Kidney capillary endothelial cell (primary cell): ENCODE measurements at regions not wholly inside any gene's neighbourhood (a gene's known extent, or its start where the extent isn't known, plus 50 kb on each side); places are given as distances from the start of the nearest gene placed in this dataset.

Source experiments
- DNase-seq: peaks from one replicate; pipeline ENCODE4 v3.0.0-alpha.2; 2018; ENCODE audit warnings: low spot score

GRCh38 chr2:238638100-238638981 lies 209.5 kb upstream of the TWIST2 start:
- no peak for DNase-seq

DNA sequence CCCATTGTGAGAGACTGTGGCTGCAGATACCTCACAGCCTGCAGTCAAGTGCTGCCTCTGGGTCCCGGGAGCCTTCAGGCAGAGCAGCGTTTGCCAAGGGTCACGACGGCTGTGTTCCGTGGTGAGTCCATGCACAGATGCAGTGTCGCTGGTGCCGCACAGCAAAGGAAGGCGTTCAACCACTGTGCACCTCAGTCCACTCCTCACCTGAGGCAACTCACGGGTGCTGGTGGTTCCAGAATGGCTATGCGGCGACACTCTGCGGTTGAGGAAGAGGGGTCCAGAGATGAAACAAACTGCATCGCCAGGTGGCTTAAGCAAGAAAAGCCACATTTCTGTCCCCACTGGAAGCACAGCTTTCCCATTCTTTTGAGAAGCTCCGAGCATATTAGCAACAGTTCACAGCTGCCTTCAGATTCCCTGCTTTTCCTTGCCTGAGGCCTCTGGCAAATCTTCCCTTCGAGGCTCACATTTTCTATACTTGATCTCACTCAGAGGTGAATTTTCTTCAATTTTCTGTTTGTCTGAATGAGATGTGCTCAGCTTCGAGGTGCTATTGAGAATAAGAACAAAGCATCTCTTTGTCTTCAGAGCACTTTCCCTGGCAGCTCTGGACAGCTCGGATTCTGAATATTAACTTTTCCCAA lies 208.8 kb upstream of the TWIST2 start:
- DNase-seq: no peak

DNA sequence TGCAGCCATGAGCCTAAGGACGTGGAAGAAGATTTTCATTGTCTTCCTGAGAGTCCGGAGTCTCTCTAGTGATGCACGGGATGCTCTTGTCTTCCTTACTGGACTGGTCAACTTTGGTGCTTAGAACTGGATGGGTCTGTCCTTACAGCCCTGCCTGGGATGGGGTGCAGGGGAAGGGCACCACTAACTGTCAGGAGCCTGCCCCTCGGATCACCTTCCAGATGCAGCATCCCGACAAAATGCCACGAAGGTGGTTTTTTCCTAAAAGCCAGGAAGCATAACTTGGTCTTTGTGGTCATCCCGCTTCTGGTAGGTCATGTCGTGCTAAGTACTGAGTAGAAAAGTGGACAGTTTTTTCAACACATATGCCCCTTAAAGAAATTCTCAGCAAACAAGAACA lies 207.4 kb upstream of the TWIST2 start:
- no peak for DNase-seq

GRCh38 chr2:238642973-238643372 lies 204.9 kb upstream of the TWIST2 start:
- DNase-seq: no peak

DNA sequence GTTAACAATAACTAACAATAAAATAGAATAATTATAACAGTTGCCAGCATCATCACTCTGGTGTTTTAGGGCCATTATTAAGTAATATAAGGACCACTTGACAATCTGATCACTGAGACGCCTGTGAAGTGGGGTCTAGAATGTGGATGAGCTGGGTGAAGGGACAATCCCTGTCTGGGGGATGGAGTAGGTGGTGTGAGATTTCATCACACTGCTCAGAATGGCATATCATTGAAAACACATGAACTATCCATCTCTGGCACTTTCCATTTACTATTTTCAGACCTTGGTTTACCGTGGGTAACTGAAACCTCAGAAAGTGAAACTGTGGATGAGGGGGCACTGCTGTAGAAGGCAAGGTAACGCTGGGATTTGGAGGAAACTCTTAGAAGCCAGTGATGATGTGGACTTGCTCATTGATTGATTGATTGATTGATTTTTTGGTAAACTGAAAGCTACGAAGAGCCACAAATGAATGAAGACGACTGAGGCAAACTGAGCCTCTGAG lies 204.4 kb upstream of the TWIST2 start:
- no peak for DNase-seq

- peak; percentile 90 for DNase-seq
Observed at GRCh38 chr2:238644095-238645081, 203.5 kb upstream of the TWIST2 start.

- no peak for DNase-seq
Observed at GRCh38 chr2:238645095-238645494, 202.8 kb upstream of the TWIST2 start.

- no peak for DNase-seq
Observed at GRCh38 chr2:238645716-238646115, 202.2 kb upstream of the TWIST2 start.

- no peak for DNase-seq
Observed at GRCh38 chr2:238646281-238646680, 201.6 kb upstream of the TWIST2 start.

- DNase-seq: no peak
Observed at GRCh38 chr2:238646803-238647202, 201.1 kb upstream of the TWIST2 start.

DNA sequence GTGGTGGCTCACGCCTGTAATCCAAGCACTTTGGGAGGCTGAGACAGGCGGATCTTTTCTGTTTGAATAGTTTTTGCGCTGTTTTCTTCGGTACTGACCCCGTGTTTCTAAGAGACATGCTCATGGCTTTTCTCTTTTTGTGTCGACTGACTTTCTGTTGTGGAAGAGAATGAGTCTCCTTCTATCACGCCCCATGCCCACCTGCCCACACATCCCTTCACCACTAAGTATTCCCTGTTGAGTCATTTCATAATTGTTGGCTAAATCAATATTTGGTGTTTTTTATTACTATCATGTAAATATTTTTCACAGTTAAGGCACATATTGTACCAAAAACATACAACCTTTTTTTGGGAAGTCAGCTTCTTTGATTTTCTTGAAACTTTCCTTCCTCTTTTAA lies 198.8 kb upstream of the TWIST2 start:
- DNase-seq: no peak

GRCh38 chr2:238649936-238650518 lies 197.9 kb upstream of the TWIST2 start:
- DNase-seq: no peak

DNA sequence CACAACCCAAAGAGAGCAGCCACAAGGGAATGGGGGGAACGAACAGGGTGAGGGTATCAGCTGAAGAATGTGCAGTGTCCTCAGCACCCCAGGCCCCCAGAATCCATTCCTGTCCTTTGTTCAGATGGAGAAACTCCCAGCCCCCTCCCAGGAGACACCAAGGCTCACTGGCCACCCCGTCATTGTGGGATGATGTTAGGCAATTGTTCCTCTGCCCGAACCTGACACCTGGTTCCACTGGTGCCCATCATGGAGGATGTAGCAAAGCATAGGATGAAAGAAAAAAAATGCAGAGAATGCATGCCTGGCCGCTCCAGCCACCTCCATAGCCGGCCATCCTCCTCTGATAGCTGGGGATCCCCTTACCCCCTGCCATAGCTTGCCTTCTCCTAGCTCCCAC lies 197.3 kb upstream of the TWIST2 start:
- DNase-seq: no peak

DNA sequence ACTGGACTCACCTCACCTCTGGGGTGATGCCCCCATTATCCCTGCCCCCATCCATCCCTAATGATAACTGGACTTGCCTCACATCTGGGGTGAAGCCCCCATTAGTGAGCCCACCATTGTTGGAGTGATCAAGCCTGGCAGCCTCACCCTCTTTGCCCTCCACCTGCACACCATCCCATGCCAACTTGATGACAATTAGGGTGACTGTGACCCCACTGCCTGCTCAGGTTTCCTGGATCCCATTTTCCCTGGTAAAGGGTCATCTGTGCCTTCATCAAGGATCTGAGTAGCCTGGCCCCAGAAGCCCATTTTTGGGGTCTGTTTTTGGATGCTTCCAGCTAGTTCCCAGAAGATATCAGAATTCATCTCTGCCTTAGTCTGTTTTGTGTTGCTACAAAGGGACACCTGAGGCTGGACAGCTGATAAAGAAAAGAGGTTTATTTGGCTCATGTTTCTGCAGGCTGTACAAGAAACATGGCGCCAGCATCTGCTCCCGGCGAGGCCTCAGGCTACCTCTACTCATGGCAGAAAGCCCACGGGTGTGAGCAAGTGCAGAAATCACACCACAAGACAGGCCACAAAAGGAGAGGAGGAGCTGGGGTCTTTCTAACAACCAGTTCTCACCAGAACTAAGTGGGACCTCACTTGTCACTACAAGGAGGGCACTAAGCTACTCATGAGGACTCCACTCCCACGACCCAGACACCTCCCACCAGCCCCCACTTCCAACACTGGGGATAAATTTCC lies 196.4 kb upstream of the TWIST2 start:
- no peak for DNase-seq

GRCh38 chr2:238652053-238652770 lies 195.7 kb upstream of the TWIST2 start:
- DNase-seq: no peak

DNA sequence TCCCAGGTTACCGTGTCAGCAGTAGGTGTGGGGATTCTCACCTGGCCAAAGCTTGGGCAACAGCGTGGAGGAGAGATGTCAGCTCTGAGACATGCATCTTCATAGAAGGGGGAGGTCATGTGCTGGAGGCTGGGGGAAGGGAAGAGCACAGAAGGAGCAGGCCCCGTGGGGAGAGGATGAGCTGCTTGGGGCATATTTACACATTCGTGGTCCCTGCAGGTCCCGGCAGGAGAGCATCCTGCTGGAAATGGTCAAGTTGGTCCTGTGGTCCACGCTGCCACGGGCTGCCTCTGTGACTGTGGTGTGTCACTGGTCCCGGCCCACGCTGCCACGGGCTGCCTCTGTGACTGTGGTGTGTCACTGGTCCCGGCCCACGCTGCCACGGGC lies 195.1 kb upstream of the TWIST2 start:
- no peak for DNase-seq

DNA sequence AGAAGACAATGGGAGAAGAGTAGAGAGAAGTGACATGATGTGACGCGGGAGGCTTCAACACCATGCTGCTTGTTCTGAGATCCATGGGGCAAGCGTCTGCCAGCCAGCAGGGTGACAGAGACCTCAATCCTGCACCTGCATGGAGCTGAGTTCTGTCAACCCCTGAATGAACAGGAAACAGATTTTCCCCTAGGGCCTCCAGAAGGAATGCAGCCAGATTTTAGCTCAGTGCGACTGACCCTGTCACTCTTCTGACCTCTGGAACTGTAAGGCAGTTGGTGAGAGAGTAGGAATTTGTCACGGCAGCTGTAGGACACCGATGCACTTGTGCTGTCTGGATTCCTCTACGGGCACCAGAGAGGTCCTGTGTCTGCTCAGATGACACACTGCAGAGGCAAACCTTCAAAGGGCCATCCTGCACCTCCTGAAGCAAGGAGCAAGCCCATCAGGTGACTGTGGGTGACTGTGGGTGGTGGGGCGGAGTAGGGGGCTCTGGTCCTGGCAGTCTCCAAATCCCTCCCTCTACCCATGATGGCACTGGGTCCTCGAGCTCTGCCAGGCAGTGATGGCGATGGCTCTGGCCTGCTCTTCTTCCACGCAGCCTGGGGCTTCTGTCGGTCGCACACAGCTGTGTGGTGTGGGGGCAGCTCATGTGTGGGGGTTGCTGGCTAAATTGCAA lies 194.3 kb upstream of the TWIST2 start:
- DNase-seq: no peak

GRCh38 chr2:238654479-238655197 lies 193.2 kb upstream of the TWIST2 start:
- no peak for DNase-seq

GRCh38 chr2:238655198-238655860 lies 192.6 kb upstream of the TWIST2 start:
- DNase-seq: no peak
